Colonic mucosa (tissue), 4 donors: ENCODE measurements at regions not wholly inside any gene's neighbourhood (a gene's known extent, or its start where the extent isn't known, plus 50 kb on each side); places are given as distances from the start of the nearest gene placed in this dataset.

Experiments used
- DNase-seq: peaks from one replicate; pipeline ENCODE4 v3.0.0-alpha.2; 2020
- H3K27ac ChIP-seq: fragments of 200-600 bp; one replicate; pipeline ENCODE4 v1.8.0; 2021
- H3K27me3 ChIP-seq: fragments of 200-600 bp; one replicate; pipeline ENCODE4 v1.8.0; 2021
- H3K36me3 ChIP-seq: fragments of 200-600 bp; one replicate; pipeline ENCODE4 v1.8.0; 2021
- H3K4me1 ChIP-seq: fragments of 200-600 bp; one replicate; pipeline ENCODE4 v1.8.0; 2021; ENCODE audit warnings: mild to moderate bottlenecking
- H3K4me3 ChIP-seq: fragments of 200-600 bp; one replicate; pipeline ENCODE4 v1.8.0; 2021
- H3K9ac ChIP-seq, 2 donors: one replicate each; pipeline ENCODE4 v1.7.0; 2013; ENCODE audit warnings: control low read depth in 2 of 2, low read depth in 2 of 2, low read length in 2 of 2
- H3K9me3 ChIP-seq: fragments of 200-600 bp; one replicate; pipeline ENCODE4 v1.8.0; 2021
- intact Hi-C: fragments of 100-400 bp; cut with DNase I; formaldehyde crosslinking; loops from one replicate; pipeline ENCODE4 v1.14.1; 2022
- TF ChIP-seq, protein P1 (sequence below): fragments of 200-600 bp; IDR thresholded peaks from one replicate; pipeline ENCODE4 v1.8.0; 2022; ENCODE audit warnings: antibody characterized with exemption, mild to moderate bottlenecking
- donor health status: healthy.
- donor health status: DM: no; HTN: no; CAD: no.
- donor health status: DM: no; HTN: no; CAD: no.

DNA sequence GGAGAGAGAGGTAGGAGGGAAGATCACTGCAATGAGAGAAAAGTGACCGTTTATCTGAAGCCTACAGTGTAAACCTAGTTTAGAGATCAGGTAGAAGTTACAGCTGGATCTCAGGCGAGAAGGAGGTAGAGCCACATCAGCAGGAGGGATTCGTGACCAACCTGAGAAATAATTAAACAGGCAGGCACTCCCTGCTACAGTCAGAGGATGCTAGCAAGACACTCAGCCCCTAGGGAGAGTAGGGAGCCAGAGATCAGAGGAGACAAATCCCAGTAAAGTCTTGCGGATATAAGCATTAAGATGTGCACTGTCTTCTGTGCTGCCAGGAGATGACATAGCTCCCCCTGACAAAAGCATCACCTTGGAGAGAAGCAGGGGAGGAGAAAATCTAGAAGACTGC is 629.1 kb upstream of the SLC39A10 start:
- H3K4me1 ChIP-seq, result no peaks in the 10 kb centered on the region
- intact Hi-C loops, result no loop called here
- H3K9ac ChIP-seq, result no peak overlapping the region
- H3K36me3 ChIP-seq, result no peaks in the 10 kb centered on the region
- no peaks in the 10 kb centered on the region for H3K27me3 ChIP-seq
- H3K9me3 ChIP-seq, result no peaks in the 10 kb centered on the region
- no peak overlapping the region for H3K27ac ChIP-seq
- no peak for DNase-seq
- TF ChIP-seq, protein P1, sequence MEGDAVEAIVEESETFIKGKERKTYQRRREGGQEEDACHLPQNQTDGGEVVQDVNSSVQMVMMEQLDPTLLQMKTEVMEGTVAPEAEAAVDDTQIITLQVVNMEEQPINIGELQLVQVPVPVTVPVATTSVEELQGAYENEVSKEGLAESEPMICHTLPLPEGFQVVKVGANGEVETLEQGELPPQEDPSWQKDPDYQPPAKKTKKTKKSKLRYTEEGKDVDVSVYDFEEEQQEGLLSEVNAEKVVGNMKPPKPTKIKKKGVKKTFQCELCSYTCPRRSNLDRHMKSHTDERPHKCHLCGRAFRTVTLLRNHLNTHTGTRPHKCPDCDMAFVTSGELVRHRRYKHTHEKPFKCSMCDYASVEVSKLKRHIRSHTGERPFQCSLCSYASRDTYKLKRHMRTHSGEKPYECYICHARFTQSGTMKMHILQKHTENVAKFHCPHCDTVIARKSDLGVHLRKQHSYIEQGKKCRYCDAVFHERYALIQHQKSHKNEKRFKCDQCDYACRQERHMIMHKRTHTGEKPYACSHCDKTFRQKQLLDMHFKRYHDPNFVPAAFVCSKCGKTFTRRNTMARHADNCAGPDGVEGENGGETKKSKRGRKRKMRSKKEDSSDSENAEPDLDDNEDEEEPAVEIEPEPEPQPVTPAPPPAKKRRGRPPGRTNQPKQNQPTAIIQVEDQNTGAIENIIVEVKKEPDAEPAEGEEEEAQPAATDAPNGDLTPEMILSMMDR, result no peak
- no peak overlapping the region for H3K4me3 ChIP-seq

DNA sequence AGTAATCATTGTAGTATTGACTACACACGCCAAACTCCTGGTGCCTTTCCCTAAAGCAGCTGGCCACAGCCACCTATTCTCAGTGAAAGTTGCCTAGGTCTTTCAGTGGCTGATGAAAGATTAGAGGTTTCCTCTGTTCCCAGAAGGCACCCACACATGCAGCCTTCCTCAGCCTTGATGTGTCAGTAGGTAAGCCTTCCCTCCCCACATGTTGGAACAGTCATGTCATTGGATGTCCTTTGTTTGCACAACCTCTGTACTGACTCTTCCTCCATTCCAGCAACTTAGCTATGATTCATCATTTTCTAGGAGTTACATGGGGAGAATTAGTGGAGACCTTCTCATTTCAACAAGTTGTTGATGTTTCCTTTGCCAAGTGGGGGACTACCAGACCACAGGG is 630.8 kb upstream of the SLC39A10 start:
- Histone ChIP-seq H3K9me3 (no peaks in the 10 kb centered on the region), H3K27me3 (no peaks in the 10 kb centered on the region), H3K36me3 (no peaks in the 10 kb centered on the region), H3K4me3 (no peak overlapping the region), H3K9ac (no peak overlapping the region), H3K4me1 (no peaks in the 10 kb centered on the region), H3K27ac (no peak overlapping the region)
- intact Hi-C loops, result no loop called here
- TF ChIP-seq, protein P1, result no peak
- no peak for DNase-seq

DNA sequence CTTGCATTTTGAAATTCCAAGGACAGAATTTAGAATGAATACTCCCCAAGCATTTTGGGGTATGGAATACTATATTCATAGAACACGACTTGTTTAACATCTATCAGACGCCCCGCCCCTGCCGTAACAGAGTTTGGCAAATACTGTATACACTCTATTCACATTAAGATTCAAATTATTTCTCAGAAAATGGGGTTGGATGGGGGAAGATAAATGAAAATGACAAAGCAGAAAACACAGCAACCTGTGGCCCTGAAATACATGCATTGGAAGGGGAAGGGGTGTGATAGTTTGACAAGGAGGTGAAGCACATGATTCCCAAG is 634.6 kb upstream of the SLC39A10 start:
- TF ChIP-seq, protein P1, result no peak
- Histone ChIP-seq H3K4me1 (no peaks in the 10 kb centered on the region), H3K4me3 (no peak overlapping the region), H3K9me3 (no peaks in the 10 kb centered on the region), H3K36me3 (no peaks in the 10 kb centered on the region), H3K27ac (no peak overlapping the region), H3K27me3 (no peaks in the 10 kb centered on the region), H3K9ac (no peak overlapping the region)
- DNase-seq, result no peak
- intact Hi-C loops, result no loop called here

DNA sequence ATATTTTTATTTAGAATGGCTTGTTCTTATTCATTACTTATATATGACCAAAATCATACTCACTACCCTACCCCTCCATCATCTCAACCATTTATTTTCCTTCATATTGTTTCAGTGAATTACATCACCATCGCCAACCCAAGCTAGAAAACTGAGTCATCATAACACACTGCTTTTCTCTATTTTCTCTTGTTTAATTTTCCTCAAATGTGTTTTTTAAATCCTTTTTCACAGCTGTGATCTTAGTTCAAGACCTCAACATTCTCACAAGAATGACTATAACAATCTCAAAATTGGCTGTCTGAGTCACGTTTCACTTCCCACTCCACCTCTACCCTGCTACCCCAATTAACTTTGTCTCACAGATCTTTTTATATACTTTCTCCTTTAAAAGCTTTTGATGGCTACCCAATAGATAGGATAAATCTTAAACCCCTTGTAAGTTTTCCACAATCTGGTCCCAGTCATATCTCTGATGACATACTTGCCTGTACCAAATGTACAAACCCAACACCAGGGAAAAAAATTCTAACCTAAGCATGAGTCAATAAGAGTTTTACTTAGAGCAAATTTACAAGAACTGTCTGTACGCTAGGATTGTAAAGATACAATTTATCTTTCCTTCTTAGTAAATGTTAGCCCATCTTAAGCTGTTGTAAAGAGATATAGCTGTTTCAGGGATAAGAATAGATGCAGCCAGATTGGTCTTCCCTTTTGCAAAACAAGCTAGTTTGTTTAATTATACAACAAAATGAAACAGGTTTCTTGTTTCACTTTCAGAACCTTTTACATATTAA is 635.1 kb upstream of the SLC39A10 start:
- Histone ChIP-seq H3K36me3 (no peaks in the 10 kb centered on the region), H3K27me3 (no peaks in the 10 kb centered on the region), H3K9me3 (no peaks in the 10 kb centered on the region), H3K4me1 (no peaks in the 10 kb centered on the region), H3K27ac (no peak overlapping the region), H3K4me3 (no peak overlapping the region), H3K9ac (no peak overlapping the region)
- intact Hi-C loops, result no loop called here
- TF ChIP-seq, protein P1, result no peak
- no peak for DNase-seq

DNA sequence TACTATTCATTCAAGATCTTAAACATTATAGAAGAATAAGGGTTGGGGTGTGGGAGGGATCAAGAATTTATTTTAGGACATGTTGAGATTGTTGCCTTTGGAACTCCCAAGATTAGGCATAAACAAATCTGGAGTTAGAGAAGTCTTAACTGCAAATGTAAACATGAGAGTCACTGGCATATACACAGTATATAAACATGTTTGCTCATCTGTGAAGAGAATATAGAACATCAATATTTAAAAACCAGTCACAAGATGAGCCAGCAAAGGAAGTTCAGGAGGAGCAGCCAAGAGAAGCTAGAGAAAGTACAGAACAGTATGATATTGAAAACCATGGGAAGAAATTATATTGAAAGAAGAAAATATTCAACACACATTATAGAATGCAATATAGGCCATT is 638.6 kb upstream of the SLC39A10 start:
- no peaks in the 10 kb centered on the region for H3K9me3 ChIP-seq
- no peaks in the 10 kb centered on the region for H3K36me3 ChIP-seq
- no peaks in the 10 kb centered on the region for H3K27me3 ChIP-seq
- no peaks in the 10 kb centered on the region for H3K4me1 ChIP-seq
- TF ChIP-seq, protein P1, result no peak
- H3K9ac ChIP-seq, result no peak overlapping the region
- H3K27ac ChIP-seq, result no peak overlapping the region
- intact Hi-C loops, result no loop called here
- DNase-seq, result no peak
- no peak overlapping the region for H3K4me3 ChIP-seq
